GM18526 (cell line): ENCODE measurements at regions not wholly inside any gene's neighbourhood (a gene's known extent, or its start where the extent isn't known, plus 50 kb on each side); places are given as distances from the start of the nearest gene placed in this dataset.

Experiments
- POLR2A ChIP-seq: IDR thresholded peaks from 3 replicates; pipeline ENCODE4 v1.6.1; 2011; ENCODE audit not compliant: insufficient read length; ENCODE audit errors: extremely low read depth

DNA sequence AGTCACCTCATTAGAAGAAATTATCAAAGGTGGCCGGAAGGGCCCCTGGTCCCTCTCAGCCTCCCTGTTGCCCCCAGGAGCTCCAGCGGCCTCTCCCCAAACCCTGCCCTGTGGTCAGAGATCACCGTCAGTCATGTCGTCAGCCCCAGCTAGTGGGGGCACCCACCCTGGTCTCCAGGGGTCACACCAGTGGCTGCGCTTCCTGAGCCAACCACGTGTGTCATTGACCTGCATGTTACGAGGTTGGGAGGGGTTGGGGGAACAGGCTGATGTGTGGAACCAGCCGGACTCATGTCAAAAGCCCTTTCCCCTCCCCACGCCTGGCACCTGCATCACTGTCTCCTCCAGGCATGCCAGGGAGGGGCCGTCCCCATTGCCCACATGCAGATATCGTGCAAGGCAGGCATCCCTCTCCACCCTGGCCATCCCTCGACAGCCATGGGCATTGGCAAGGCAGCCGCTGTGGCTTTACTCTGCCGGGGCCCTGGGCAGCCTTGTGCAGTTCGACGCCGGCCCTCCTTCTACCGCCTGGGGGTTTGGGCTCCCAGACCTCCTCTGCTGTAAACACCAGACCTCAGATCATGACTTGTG lies 128.7 kb downstream of the CRYAA start:
- no peak for TF ChIP-seq POLR2A

DNA sequence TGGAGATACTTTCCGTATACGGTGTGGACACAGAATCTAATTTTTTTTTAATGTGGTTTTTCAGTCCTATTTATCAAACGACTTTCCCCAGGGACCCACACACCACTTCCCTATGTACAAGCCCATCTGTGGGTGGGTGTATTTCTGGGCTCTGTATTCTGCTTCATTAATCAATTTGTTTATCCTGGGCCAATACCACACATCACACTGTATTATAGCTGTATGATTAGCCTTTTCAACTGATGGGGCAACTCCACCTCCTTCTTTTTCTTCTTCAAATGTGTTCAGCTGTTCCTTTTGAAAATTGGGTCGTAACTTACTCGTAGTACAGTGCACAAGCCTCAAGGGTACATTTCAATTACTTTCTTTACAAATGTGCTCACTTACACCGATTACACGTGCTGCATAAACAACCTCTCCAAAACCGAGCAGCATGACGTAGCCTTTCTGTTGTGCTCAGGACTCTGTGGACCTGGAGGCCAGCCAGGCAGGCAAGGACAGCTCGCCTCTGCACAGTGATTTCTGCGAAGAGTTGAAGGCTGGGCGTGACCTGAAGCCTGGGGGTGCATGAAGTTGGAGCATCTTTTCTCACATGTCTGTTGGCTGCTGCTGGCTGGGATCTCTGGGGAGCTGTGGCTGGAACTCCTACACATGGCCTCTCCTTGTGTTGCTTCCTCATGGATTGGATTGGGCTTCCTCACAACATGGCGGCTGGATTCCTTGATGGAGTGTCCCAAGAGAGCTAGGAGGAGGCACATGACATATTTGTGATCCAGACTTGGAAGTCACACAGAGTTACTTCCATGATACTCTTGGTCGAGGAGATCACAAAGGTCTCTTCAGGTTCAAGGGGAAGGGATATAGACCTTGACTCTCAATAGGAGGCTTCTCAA lies 126.5 kb downstream of the CRYAA start:
- no peak for TF ChIP-seq POLR2A

DNA sequence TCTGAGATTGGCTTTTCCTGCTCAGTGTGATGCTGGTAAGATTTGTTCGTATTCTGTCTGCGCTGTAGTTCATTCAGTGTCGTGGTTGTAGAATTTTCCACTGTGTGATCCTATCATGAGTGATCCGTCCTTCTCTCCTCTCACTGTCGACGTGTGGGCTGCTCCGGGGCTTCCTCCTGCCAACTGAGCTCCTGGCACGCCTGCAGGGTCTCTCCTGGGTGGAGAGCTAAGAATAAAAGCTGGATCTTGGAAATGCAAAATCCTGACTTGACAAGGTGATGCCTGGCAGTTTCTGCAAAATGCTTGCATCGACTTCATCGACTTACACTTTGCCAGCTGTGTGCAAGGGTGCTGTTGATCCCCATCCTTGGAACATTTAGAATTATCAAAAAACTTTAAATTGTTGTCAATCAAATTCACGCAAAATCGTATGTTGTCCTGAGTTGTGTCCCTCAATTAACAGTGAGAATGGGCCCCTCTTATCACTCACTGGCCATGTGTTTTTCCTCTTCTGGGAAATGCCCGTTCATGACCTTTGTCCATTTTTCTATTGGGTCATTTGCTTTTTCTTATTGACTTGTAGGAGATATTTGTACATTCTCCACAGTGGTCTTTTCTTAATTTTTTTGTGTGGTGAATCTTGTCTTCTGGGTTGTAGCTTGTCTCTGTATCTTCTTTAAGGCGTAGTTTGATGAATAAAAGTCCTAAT lies 125.5 kb downstream of the CRYAA start:
- no peak for TF ChIP-seq POLR2A

DNA sequence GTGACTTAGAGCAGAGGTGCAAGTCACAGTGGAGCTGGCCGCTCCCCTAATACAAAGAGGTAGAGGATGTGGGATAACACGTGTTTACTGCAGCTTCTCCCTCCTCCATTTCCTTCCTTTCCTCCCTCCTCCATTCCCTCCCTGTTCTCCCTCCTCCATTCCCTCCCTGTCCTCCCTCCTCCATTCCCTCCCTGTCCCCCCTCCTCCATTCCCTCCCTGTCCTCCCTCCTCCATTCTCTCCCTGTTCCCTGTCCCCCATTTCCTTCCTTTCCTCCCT lies 124.0 kb downstream of the CRYAA start:
- no peak for TF ChIP-seq POLR2A

DNA sequence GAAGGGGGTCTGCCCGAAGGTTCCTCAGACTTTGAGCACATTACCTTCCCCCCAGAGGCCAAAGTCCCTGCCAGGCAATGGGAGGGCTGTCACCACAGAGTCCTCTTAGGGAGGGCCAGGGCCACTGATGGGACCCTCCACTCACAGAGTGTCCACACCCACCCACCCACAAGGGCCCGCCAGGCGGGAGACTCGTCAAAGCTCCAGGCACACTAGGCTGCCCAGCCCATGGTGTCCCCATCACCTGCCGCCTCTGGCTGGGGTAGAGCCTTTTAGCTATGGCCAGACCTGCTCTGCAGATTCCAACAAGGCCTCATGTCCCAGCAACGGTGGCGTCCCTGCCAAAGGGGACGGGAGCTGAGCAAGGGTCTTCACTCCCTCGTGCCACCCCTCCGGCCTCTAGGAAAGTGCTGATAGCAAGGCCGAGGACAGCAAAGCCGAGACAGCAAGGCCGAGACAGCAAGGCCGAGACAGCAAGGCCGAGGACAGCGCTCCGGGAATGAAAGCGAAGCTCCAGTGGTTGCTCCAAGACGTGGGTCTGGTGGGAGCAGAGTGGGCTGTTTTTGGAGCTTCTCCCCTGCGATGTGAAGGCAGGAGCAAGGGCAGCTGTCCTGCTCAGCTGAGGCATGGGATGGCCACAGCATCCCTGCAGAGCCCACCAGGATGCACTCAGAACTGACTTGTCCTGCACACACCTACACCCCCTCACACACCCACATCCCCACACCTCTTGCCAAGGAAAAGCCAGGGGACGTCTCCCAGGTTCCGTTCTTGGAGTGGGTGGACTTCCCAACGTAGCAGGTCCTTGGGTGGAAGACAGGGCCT lies 123.4 kb downstream of the CRYAA start:
- no peak for TF ChIP-seq POLR2A

DNA sequence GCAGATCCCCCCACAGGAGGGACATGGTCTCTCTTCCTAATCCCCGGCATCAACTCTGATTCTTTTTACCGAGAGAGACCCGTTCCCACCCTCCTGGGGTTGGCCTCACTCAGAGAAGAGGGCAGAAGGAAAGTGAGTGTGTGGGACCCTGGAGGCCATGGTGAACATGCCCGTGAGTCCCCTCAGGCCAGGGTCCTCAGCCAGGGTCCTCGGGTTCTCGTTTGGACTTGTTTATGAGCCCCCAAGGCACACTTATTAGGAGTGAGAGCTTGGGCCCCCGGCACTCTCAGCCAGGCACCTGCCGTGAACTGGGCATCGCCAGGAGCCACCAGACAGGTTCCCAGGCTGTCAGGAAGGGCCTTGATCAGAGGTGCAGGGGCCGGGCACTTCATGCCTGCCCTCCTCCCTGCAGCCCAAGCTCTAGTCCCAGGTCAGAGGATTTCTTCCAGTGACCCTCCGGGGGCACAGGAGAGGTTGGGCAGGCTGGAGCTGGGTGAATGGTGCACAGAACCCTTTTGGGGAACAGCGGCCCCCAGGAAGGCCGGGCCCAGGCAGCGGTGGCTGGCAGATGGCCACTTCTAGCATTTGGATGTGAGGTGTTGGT lies 122.6 kb downstream of the CRYAA start:
- TF ChIP-seq POLR2A, result no peak

DNA sequence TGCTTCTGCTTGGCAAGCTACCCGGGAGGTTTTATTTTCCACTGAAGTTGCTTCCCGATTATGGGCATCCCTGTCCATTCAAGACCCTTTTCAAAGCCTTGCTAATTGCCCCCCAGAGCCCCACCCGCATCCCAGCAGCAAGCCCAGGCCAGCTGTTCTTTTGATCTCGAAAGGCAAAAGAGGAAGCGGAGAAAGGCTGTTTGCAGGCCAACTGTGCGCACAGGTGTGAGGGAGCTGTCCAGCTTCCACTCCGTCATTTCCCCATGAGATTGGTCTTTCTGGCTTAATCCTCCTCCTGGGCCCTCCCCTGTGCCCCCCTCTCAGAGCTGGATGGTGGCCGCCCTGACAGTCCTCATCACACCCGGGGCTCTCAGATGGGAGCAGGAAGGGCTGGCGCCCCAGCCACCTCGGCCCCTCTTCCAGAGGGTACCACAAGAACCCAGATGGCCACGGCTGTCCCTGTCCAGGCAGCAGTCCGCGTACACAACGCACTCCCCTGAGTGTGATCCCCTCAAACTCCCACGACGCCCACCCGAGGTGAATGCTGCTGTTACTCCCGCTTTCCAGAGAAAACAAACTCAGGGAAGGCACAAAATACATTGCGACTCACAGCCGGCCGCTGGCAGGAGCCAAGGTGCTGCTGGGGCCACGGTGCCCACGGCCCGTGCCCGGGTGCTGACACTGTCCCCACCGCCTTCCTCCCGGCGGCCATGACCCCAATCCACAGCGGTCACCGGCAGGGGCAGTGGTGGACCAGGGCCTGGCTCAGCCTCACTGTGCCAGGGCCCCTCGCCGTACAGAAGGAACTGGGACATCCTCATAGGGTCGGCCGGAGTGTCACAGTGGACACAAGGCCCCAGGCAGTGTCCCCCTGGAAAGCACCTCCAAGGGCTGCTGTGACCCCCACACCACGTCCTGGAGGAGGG lies 121.9 kb downstream of the CRYAA start:
- TF ChIP-seq POLR2A, result no peak

DNA sequence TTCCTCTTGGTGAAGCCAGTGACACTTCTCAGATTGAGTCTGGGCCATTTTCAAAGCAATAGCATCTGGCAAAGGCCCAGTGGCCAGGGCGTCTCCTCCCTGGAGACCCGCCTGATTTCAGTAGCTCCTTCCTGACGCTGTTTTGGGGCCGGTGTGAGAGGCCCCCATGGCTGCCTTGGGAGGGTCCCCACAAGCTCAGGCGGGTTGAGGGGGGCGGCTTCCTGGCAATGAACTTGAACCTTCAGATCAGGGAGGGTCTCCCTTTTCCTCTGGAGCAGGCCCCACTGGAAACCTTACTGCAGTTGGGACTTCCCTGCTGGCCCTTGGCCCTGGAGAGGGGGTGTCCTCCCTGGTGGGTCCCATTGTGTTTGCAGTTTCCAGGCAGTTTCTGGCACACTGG lies 121.2 kb downstream of the CRYAA start:
- no peak for TF ChIP-seq POLR2A

DNA sequence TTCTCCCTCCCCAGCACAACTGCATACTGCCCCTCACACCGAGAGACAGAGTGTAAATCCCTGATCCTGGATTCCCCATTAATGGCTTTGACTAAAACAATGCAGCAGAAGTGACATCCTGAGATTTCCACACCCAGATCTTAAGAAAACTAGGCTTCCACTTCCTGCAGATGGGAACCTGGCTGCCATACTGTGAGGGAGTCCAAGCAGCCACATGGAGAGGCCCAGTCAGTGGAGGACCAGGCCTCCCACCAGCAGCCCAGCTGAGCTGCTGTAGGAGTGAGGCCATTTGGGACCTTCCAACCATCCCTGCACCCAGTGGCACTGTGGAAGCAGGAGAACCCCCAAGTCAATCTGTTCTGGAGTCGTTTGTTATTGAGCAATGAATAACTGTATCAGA lies 120.6 kb downstream of the CRYAA start:
- no peak for TF ChIP-seq POLR2A

DNA sequence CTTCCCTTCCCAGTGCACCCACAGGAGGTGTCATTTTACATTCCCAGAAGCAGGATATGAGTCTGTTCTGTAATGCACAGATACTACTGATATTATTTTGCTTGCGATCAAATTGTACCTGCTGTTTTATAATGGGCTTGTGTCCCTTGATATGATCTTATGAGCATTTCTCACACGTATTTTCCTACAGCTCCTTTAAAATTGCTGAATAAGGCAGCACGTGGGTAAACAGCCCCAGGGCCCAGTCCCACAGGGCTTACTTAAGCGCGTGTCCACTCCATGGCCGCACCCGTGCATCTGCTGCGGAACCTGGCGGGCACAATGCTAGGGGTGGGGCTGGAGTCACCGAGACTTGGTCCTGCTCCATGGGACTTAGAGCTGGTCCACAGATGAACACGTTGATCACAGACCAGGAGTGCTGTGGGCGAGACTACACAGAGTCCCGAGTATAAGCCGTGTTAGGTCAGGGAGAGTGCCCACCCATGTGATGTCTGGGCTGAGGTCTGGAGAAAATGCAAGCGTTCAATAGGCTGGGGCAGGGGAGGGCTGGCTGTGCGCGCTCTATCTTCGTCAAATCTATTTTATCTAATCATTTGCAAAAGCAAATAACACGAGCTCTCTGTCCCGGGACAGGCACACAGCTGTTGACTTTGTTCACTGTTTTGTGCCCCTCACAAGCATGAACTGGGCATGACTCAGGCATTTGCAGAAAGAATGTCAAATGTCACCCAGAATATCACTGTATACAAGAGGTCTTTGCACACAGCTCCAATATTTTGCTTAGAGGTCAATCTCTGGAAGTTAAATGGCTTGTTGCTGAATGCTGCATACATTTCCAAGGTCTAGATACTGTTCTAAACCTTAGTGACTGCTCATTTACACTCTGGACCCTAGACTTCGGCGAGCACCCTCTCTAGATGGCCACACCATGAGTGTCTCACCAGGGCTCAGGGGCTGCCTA lies 119.3 kb downstream of the CRYAA start:
- no peak for TF ChIP-seq POLR2A

DNA sequence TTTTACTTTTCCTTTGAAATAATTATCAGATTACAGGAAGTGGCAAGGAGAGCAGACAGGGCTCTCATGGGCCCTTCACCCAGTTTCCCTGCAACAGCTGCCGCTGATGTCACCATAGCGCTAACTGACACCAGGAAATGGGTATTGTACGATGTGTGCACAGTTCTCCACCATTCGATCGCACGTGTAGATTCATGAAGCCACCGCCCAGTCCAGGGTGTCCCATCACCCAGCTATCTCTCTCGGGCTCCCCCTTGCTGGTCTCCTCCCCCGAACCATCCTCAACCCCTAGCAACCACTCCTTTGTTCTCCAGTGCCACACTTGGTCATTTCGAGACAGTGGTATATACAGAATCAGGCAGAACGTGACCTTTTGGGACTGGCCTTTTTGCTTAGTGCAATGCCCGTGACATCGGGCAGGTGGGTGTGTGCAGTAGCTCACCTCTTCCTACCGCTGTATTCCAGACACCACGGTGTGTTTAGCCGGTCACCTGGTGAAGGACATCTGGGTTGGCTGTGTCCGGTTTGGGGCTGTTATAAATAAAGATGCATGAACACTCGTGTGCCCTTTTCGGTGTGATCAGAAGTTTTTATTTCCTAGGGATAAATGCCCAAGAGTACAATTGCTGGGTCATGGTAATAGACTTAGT lies 118.4 kb downstream of the CRYAA start:
- no peak for TF ChIP-seq POLR2A

DNA sequence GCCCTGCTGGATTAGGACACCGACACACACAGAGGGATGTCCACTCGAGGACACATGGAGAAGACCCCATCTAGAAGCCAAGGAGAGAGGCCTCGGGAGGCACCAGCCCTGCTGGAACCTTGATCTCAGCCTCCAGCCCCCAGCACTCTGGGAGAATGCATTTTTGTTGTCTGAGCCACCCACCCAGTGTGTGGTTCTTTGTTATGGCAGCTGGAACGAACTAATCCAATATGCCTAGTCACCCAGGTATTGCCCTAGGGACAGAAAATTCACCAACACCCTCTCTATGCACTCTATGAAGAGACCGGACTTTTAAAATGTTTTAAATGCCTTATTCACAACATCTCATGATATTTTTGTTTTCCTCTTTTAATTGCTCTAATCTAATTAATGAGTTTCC lies 117.4 kb downstream of the CRYAA start:
- no peak for TF ChIP-seq POLR2A
